NCI-H2196 treated with DMSO at 0.1 percent for 48 hours (cell line): ENCODE measurements at regions not wholly inside any gene's neighbourhood (a gene's known extent, or its start where the extent isn't known, plus 50 kb on each side); places are given as distances from the start of the nearest gene placed in this dataset.
"Not testable (repeated sequence)": the region's sequence is repeated elsewhere in the genome, so short reads cannot be mapped to it uniquely, and the experiment has no call there.

Source experiments
- DNase-seq: peaks from one replicate; lab custom pipeline; 2025; ENCODE audit not compliant: unreplicated experiment; lab: John Stamatoyannopoulos, UW

GRCh38 chr2:118744682-118745181 is 102.7 kb downstream of the EN1 start:
- DNase-seq = not testable (repeated sequence)

GRCh38 chr2:118738524-118739308 is 108.7 kb downstream of the EN1 start:
- no peak for DNase-seq

- DNase-seq = no peak
Measured at GRCh38 chr2:118738106-118738505, 109.3 kb downstream of the EN1 start.

GRCh38 chr2:118737684-118738083 is 109.8 kb downstream of the EN1 start:
- no peak for DNase-seq

- no peak for DNase-seq
Measured at GRCh38 chr2:118732432-118732831, 115.0 kb downstream of the EN1 start.

- DNase-seq = no peak
Measured at GRCh38 chr2:118731413-118731812, 116.0 kb downstream of the EN1 start.

- no peak for DNase-seq
Measured at GRCh38 chr2:118730405-118730804, 117.0 kb downstream of the EN1 start.

GRCh38 chr2:118729760-118730159 is 117.7 kb downstream of the EN1 start:
- DNase-seq = no peak

GRCh38 chr2:118728984-118729383 is 118.5 kb downstream of the EN1 start:
- DNase-seq = no peak

GRCh38 chr2:118726821-118727220 is 120.6 kb downstream of the EN1 start:
- no peak for DNase-seq

- DNase-seq = no peak
Measured at GRCh38 chr2:118723394-118723793, 124.1 kb downstream of the EN1 start.

- no peak for DNase-seq
Measured at GRCh38 chr2:118722976-118723375, 124.5 kb downstream of the EN1 start.

GRCh38 chr2:118721817-118722551 is 125.5 kb downstream of the EN1 start:
- no peak for DNase-seq

GRCh38 chr2:118720866-118721265 is 126.6 kb downstream of the EN1 start:
- no peak for DNase-seq

- DNase-seq = no peak
Measured at GRCh38 chr2:118718921-118719320, 128.5 kb downstream of the EN1 start.

GRCh38 chr2:118716102-118716501 is 131.3 kb downstream of the EN1 start:
- DNase-seq = no peak

GRCh38 chr2:118714118-118714517 is 133.3 kb downstream of the EN1 start:
- no peak for DNase-seq

GRCh38 chr2:118711603-118712002 is 135.8 kb downstream of the EN1 start:
- no peak for DNase-seq

GRCh38 chr2:118710481-118710880 is 137.0 kb downstream of the EN1 start:
- DNase-seq = no peak

- no peak for DNase-seq
Measured at GRCh38 chr2:118709786-118710185, 137.7 kb downstream of the EN1 start.

GRCh38 chr2:118706844-118707243 is 140.6 kb downstream of the EN1 start:
- no peak for DNase-seq

GRCh38 chr2:118706371-118706770 is 141.1 kb downstream of the EN1 start:
- no peak for DNase-seq
